ENCODE measurements at regions not wholly inside any gene's neighbourhood (a gene's known extent, or its start where the extent isn't known, plus 50 kb on each side); places are given as distances from the start of the nearest gene placed in this dataset.

DNA sequence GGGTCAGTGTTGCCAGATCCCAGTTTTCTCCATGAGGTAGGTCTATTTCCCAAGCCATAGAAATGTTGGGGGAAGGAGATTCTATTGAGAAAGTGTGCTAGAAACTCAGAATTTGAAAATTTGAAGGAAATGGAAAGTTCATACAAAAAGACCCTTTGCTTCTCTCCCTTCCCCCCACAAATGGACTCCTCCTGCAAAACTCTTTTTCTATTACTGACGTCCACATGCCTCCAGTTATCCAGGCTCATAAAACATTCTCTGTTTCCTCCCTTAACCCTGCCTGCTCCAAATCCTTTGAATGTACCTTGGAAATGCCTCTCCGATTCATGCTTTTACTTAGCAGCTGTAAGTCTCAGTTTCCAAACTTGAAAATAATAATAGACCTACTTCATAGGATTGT is 237.5 kb upstream of the TNP1 start:
- Histone ChIP-seq H3K4me1 (ENCODE audit: low read length) (no peaks in the 10 kb centered on the region), H4K20me1 (ENCODE audit: insufficient read depth, low read depth, low read length) (no peaks in the 10 kb centered on the region), H3K9ac (ENCODE audit: low read length) (no peak overlapping the region), H3K9me3 (ENCODE audit: low read length) (no peaks in the 10 kb centered on the region), H2AFZ (ENCODE audit: low read length) (no peak overlapping the region), H3K36me3 (ENCODE audit: insufficient read depth, low read length) (no peaks in the 10 kb centered on the region), H3K9me2 (replicated peaks; ENCODE audit: insufficient read depth, low read length) (no peaks in the 10 kb centered on the region), H3K27ac (ENCODE audit: low read length) (no peak overlapping the region), H3K27me3 (ENCODE audit: low read length) (no peaks in the 10 kb centered on the region), H3K79me2 (ENCODE audit: low read length) (no peaks in the 10 kb centered on the region), H3K4me2 (ENCODE audit: low read depth, low read length, poor library complexity, severe bottlenecking) (no peak overlapping the region), H3K4me3 (ENCODE audit: low read length) (no peak overlapping the region)
- DNase-seq, result no peak

DNA sequence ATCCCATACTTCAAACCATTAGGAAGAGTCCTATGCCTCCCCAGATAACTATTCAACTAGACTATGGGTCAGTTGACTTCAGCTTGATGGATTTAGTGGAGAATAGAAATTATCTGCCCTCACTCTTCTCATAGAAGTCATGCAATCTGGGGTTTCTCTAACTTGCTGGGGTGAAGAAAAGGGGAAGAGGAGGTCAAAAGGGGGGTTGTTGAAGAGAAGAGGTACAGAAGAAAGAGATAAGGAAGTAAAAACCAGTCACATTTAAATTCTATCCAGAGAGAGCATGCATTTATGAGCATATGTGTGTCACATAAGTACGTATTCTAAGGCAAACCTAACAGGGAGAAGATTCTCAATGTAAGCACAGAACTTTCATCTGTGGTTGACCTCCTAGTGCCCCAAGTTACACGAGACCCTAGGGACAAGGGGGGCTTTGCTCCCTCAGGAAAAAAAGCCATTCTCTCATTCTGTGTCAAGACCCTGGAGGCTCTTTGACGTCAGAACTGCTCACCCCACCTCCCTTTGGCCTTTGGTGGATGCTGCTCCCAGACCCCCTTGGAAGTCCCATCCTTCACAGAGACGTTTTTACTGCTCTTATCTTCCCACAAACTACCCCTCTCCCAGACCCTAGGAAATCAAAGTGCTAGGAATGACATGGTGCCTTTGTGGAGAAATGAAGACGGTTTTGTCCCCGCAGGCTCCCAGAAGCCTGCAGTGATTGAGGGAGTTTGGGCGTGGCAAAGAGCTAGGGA is 236.8 kb upstream of the TNP1 start:
- H2AFZ ChIP-seq (ENCODE audit: low read length), result no peak overlapping the region
- no peaks in the 10 kb centered on the region for H3K36me3 ChIP-seq (ENCODE audit: insufficient read depth, low read length)
- no peak overlapping the region for H3K4me2 ChIP-seq (ENCODE audit: low read depth, low read length, poor library complexity, severe bottlenecking)
- H3K79me2 ChIP-seq (ENCODE audit: low read length), result no peaks in the 10 kb centered on the region
- H3K9me3 ChIP-seq (ENCODE audit: low read length), result no peaks in the 10 kb centered on the region
- H4K20me1 ChIP-seq (ENCODE audit: insufficient read depth, low read depth, low read length), result no peaks in the 10 kb centered on the region
- H3K27ac ChIP-seq (ENCODE audit: low read length), result no peak overlapping the region
- H3K4me3 ChIP-seq (ENCODE audit: low read length), result no peak overlapping the region
- H3K9me2 ChIP-seq (replicated peaks; ENCODE audit: insufficient read depth, low read length), result no peaks in the 10 kb centered on the region
- no peaks in the 10 kb centered on the region for H3K27me3 ChIP-seq (ENCODE audit: low read length)
- H3K4me1 ChIP-seq (ENCODE audit: low read length), result no peaks in the 10 kb centered on the region
- no peak overlapping the region for H3K9ac ChIP-seq (ENCODE audit: low read length)
- DNase-seq, result no peak

DNA sequence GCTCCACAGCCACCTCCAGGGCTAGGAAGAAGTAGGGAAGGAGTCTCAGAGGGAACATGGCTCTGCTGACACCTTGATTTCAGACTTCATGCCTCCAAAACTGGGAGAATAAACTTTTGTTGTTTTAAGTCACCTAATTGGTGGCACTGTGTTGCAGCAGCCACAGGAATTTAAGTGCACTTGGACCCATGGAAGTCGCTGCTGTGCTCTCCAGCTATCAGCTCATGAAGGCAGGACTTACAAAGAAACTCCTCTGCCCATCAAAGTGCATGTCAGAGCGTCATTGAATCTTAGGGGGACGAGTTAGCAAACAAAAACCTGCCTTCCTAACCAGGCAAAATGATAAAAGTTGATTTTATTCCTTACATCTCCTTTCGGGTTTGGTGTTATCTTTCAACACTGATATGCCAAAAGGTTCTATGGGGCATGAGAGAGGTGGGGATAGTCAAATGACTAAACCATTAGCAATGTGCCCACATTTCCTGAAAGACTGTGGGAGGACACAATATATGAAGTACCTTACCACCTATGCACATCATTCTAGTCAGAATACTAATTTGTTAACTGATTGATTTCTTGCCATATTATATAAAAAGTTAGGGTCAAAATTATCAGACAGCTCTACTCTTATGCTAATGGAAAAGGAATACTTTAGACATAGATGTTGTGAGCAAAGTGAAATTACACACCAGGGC is 235.8 kb upstream of the TNP1 start:
- Histone ChIP-seq H3K9me2 (replicated peaks; ENCODE audit: insufficient read depth, low read length) (no peaks in the 10 kb centered on the region), H2AFZ (ENCODE audit: low read length) (no peak overlapping the region), H3K4me3 (ENCODE audit: low read length) (no peak overlapping the region), H3K9ac (ENCODE audit: low read length) (no peak overlapping the region), H3K4me1 (ENCODE audit: low read length) (peaks cover 1% of the 10 kb centered on the region), H4K20me1 (ENCODE audit: insufficient read depth, low read depth, low read length) (no peaks in the 10 kb centered on the region), H3K79me2 (ENCODE audit: low read length) (no peaks in the 10 kb centered on the region), H3K36me3 (ENCODE audit: insufficient read depth, low read length) (no peaks in the 10 kb centered on the region), H3K27ac (ENCODE audit: low read length) (no peak overlapping the region), H3K9me3 (ENCODE audit: low read length) (no peaks in the 10 kb centered on the region), H3K4me2 (ENCODE audit: low read depth, low read length, poor library complexity, severe bottlenecking) (no peak overlapping the region), H3K27me3 (ENCODE audit: low read length) (no peaks in the 10 kb centered on the region)
- no peak for DNase-seq

DNA sequence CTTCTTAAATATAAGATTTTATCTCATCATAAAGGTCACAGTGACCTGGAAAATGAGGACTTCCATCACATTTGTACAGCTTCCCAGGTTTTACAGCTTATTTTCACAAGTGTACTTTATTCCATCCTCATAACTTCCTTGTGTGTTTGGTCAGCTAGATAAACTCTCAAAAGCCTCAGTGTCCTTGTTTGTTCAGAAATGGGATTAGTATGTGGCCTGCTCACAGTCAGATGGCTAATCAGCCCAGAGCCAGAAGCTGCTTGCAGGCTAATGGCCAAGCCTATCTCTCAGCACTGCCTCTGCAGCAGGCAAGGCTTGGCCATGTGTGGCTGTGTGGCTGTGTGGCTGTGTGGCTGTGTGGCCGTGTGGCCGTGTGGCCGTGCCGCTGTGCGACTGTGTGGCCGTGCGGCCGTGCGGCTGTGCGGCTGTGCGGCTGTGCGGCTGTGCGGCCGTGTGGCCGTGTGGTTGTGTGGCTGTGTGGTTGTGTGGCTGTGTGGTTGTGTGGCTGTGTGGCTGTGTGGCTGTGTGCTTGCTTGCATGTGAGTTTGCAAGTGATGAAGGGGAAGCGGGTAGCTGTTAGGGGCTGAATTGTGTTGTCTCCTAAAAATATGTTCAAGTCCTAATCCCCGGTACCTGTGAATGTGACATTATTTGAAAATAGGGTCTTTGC is 233.0 kb upstream of the TNP1 start:
- H3K9me2 ChIP-seq (replicated peaks; ENCODE audit: insufficient read depth, low read length), result no peaks in the 10 kb centered on the region
- H3K9me3 ChIP-seq (ENCODE audit: low read length), result no peaks in the 10 kb centered on the region
- H3K27me3 ChIP-seq (ENCODE audit: low read length), result no peaks in the 10 kb centered on the region
- H3K4me1 ChIP-seq (ENCODE audit: low read length), result peaks cover 14% of the 10 kb centered on the region
- no peaks in the 10 kb centered on the region for H3K36me3 ChIP-seq (ENCODE audit: insufficient read depth, low read length)
- H3K79me2 ChIP-seq (ENCODE audit: low read length), result no peaks in the 10 kb centered on the region
- H2AFZ ChIP-seq (ENCODE audit: low read length), result no peak overlapping the region
- H3K27ac ChIP-seq (ENCODE audit: low read length), result no peak overlapping the region
- DNase-seq, result no peak
- H4K20me1 ChIP-seq (ENCODE audit: insufficient read depth, low read depth, low read length), result no peaks in the 10 kb centered on the region
- no peak overlapping the region for H3K9ac ChIP-seq (ENCODE audit: low read length)
- H3K4me2 ChIP-seq (ENCODE audit: low read depth, low read length, poor library complexity, severe bottlenecking), result no peak overlapping the region
- no peak overlapping the region for H3K4me3 ChIP-seq (ENCODE audit: low read length)

DNA sequence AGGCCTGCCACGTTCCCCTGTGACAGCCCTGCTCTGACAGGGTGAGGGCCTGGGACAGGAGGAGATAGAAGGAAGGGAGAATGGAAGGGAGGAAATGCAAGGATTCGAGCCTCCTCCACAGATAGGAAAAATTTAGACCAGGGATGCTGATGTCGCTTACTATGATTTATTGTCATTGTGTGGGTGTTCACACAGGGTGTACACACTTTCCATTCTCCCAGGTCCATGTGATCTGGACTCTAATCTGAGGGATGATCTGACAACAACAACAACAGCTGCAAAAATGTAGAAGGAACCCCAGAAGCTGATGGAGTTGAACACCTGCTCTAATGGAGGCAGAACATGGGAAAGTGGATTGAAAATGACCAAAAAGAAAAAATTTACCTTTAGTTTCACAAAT is 231.7 kb upstream of the TNP1 start:
- Histone ChIP-seq H3K9ac (ENCODE audit: low read length) (no peak overlapping the region), H3K4me3 (ENCODE audit: low read length) (no peak overlapping the region), H3K4me2 (ENCODE audit: low read depth, low read length, poor library complexity, severe bottlenecking) (no peak overlapping the region), H3K27ac (ENCODE audit: low read length) (no peak overlapping the region), H3K9me3 (ENCODE audit: low read length) (no peaks in the 10 kb centered on the region), H3K79me2 (ENCODE audit: low read length) (no peaks in the 10 kb centered on the region), H3K36me3 (ENCODE audit: insufficient read depth, low read length) (no peaks in the 10 kb centered on the region), H4K20me1 (ENCODE audit: insufficient read depth, low read depth, low read length) (no peaks in the 10 kb centered on the region), H2AFZ (ENCODE audit: low read length) (no peak overlapping the region), H3K27me3 (ENCODE audit: low read length) (no peaks in the 10 kb centered on the region), H3K4me1 (ENCODE audit: low read length) (peaks cover 14% of the 10 kb centered on the region), H3K9me2 (replicated peaks; ENCODE audit: insufficient read depth, low read length) (no peaks in the 10 kb centered on the region)
- DNase-seq, result no peak

DNA sequence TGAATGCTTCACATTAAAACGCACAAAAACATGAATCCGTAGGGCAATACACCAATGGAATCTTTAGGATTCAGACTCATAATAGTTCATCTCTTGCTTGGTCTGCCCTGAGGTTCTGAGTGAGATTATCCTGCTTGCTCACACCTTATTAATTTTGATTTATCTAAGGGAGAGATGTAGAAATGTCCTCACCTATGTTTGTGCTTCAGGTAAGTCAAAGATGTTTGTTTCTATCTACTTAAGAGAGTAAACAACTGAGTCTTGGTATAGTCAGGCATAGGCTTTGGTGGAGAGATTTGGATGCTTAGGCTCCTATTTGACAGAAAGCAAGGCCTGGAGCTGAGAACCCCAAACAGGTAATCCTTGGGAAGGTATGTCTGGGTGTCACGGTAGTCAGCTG is 231.0 kb upstream of the TNP1 start:
- Histone ChIP-seq H3K36me3 (ENCODE audit: insufficient read depth, low read length) (no peaks in the 10 kb centered on the region), H3K9me3 (ENCODE audit: low read length) (no peaks in the 10 kb centered on the region), H3K9ac (ENCODE audit: low read length) (no peak overlapping the region), H3K27ac (ENCODE audit: low read length) (no peak overlapping the region), H3K4me3 (ENCODE audit: low read length) (no peak overlapping the region), H4K20me1 (ENCODE audit: insufficient read depth, low read depth, low read length) (no peaks in the 10 kb centered on the region), H3K79me2 (ENCODE audit: low read length) (no peaks in the 10 kb centered on the region), H3K4me2 (ENCODE audit: low read depth, low read length, poor library complexity, severe bottlenecking) (no peak overlapping the region), H3K4me1 (ENCODE audit: low read length) (peaks cover 14% of the 10 kb centered on the region), H3K27me3 (ENCODE audit: low read length) (no peaks in the 10 kb centered on the region), H2AFZ (ENCODE audit: low read length) (no peak overlapping the region), H3K9me2 (replicated peaks; ENCODE audit: insufficient read depth, low read length) (no peaks in the 10 kb centered on the region)
- DNase-seq, result no peak

DNA sequence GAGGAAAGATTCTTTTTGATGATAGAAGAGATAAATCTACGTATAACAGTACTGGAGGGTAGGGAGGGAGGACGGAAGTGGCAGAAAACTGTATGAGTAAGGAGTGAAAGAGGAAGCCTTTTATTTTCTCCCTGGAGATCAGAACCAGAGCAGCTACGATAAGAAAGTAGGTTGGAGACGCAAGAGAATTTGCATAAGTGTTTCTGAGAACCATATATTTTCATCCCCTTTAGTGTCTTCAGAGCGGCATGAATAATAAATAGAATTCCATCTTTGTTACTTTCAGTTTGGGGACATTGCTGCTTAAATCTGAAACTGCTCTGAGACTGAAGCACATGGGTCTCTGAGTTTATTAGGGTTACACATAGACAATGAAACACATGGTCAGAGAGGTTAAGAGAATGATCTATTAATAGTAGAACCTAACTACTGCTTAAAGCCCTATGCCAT is 230.2 kb upstream of the TNP1 start:
- H3K9ac ChIP-seq (ENCODE audit: low read length), result no peak overlapping the region
- no peaks in the 10 kb centered on the region for H3K9me2 ChIP-seq (replicated peaks; ENCODE audit: insufficient read depth, low read length)
- peak; percentile 81 for DNase-seq
- H3K36me3 ChIP-seq (ENCODE audit: insufficient read depth, low read length), result no peaks in the 10 kb centered on the region
- H3K4me1 ChIP-seq (ENCODE audit: low read length), result peaks cover 14% of the 10 kb centered on the region
- no peaks in the 10 kb centered on the region for H3K9me3 ChIP-seq (ENCODE audit: low read length)
- no peak overlapping the region for H3K27ac ChIP-seq (ENCODE audit: low read length)
- H3K79me2 ChIP-seq (ENCODE audit: low read length), result no peaks in the 10 kb centered on the region
- peak overlapping the region; percentile 66 for H3K4me2 ChIP-seq (ENCODE audit: low read depth, low read length, poor library complexity, severe bottlenecking)
- H3K4me3 ChIP-seq (ENCODE audit: low read length), result peak overlapping the region; percentile 32; the same call in 1 of the 2 replicates
- no peaks in the 10 kb centered on the region for H4K20me1 ChIP-seq (ENCODE audit: insufficient read depth, low read depth, low read length)
- H2AFZ ChIP-seq (ENCODE audit: low read length), result peak overlapping the region; percentile 32; the same call in 1 of the 2 replicates
- no peaks in the 10 kb centered on the region for H3K27me3 ChIP-seq (ENCODE audit: low read length)

DNA sequence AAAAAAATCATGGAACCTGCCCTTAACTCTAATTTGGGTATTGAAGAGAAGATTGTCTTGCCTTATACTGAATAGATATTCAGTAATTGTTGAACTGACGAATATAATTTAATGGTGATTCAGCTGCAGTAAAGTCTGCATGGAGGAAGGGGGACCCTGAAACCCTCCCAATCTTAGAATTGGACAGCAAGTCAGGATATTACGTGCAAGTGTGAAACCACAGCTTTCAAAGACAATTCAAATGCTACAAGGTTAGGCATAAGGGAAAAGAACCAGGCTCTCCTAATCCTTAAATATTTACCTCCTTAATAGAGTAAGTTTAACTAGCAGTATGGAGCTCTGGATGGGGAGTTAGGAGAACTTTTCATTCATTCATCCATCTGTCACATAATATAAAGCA is 226.9 kb upstream of the TNP1 start:
- Histone ChIP-seq H3K9me3 (ENCODE audit: low read length) (no peaks in the 10 kb centered on the region), H2AFZ (ENCODE audit: low read length) (no peak overlapping the region), H4K20me1 (ENCODE audit: insufficient read depth, low read depth, low read length) (no peaks in the 10 kb centered on the region), H3K79me2 (ENCODE audit: low read length) (no peaks in the 10 kb centered on the region), H3K27ac (ENCODE audit: low read length) (no peak overlapping the region), H3K9ac (ENCODE audit: low read length) (no peak overlapping the region), H3K4me2 (ENCODE audit: low read depth, low read length, poor library complexity, severe bottlenecking) (no peak overlapping the region), H3K4me3 (ENCODE audit: low read length) (no peak overlapping the region), H3K9me2 (replicated peaks; ENCODE audit: insufficient read depth, low read length) (no peaks in the 10 kb centered on the region), H3K4me1 (ENCODE audit: low read length) (peaks cover 14% of the 10 kb centered on the region), H3K27me3 (ENCODE audit: low read length) (no peaks in the 10 kb centered on the region), H3K36me3 (ENCODE audit: insufficient read depth, low read length) (no peaks in the 10 kb centered on the region)
- DNase-seq, result no peak
